Lower leg skin (tissue), 3 donors: ENCODE measurements at regions not wholly inside any gene's neighbourhood (a gene's known extent, or its start where the extent isn't known, plus 50 kb on each side); places are given as distances from the start of the nearest gene placed in this dataset.

Experiments used
- CTCF ChIP-seq, 3 donors: fragments of 450-650 bp; IDR thresholded peaks; one replicate each; pipeline ENCODE4 v1.5.1; 2016; ENCODE audit warnings: antibody characterized with exemption in 3 of 3, mild to moderate bottlenecking in 3 of 3, moderate library complexity in 2 of 3
- POLR2A ChIP-seq, 2 donors: fragments of 450-650 bp; IDR thresholded peaks; one replicate each; pipeline ENCODE4 v1.6.1; 2016 to 2017; ENCODE audit warnings: antibody characterized with exemption in 2 of 2, mild to moderate bottlenecking in 1 of 2, moderate library complexity in 1 of 2

GRCh38 chr4:104975617-104976016, 171.1 kb upstream of the TET2 start:
- TF ChIP-seq CTCF (IDR thresholded peaks at IDR 0.05) (no peak), POLR2A (IDR thresholded peaks at IDR 0.05) (no peak)
